ENCODE measurements at regions not wholly inside any gene's neighbourhood (a gene's known extent, or its start where the extent isn't known, plus 50 kb on each side); places are given as distances from the start of the nearest gene placed in this dataset.
"Not testable (repeated sequence)": the region's sequence is repeated elsewhere in the genome, so short reads cannot be mapped to it uniquely, and the experiment has no call there.

DNA sequence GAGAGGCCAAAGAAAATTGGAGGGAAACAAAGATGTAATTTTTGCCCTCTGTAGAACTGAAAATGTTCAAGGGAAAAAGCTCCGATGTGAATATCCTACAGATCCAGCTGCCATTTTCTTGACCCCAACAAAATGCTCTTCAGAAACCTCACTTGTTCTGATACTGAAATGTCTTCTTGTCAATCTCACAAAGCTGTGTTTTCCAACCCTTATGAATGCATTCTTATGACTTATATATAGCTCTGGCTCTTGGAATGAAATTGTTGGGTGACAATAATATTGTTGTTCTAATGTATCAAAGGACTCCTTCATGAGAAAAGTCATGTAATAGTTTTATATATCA is 157.1 kb upstream of the TGFBR2 start:
- no peaks in the 10 kb centered on the region for H3K79me1 ChIP-seq (ENCODE audit: low read length)
- no peak overlapping the region for H2BK5ac ChIP-seq (ENCODE audit: low read length)
- no peaks in the 10 kb centered on the region for H3K79me2 ChIP-seq (ENCODE audit: control insufficient read depth, insufficient read depth, low read length)
- DNase-seq: no peak
- H3K23ac ChIP-seq (ENCODE audit: low read length): no peak overlapping the region
- no peak overlapping the region for H4K8ac ChIP-seq (ENCODE audit: low read depth, low read length)
- no peak overlapping the region for H3K4ac ChIP-seq (ENCODE audit: low read depth, low read length)
- no peak overlapping the region for H3K56ac ChIP-seq (ENCODE audit: low read length)
- H3K9ac ChIP-seq (ENCODE audit: low read length): no peak overlapping the region
- no peak overlapping the region for H2AK5ac ChIP-seq (ENCODE audit: low read length)
- no peaks in the 10 kb centered on the region for H3K36me3 ChIP-seq (ENCODE audit: control insufficient read depth, insufficient read depth, low read length)
- H3K27ac ChIP-seq (ENCODE audit: low read depth, low read length): no peak overlapping the region
- H2BK120ac ChIP-seq (ENCODE audit: low read depth, low read length): no peak overlapping the region
- H3K4me1 ChIP-seq (ENCODE audit: control insufficient read depth, low read depth, low read length): no peaks in the 10 kb centered on the region
- H3K18ac ChIP-seq (ENCODE audit: low read length): no peak overlapping the region
- WGBS (ENCODE audit: extremely low coverage, insufficient coverage, low lambda C conversion rate): no CpG with 5 or more reads among the region's 1 CpG
- H3K4me3 ChIP-seq (ENCODE audit: low read length): no peak overlapping the region
- H4K5ac ChIP-seq (ENCODE audit: low read length): no peak overlapping the region
- H2BK15ac ChIP-seq (replicated peaks; ENCODE audit: low read depth): no peak overlapping the region
- no peak overlapping the region for H3K4me2 ChIP-seq (ENCODE audit: low read length)
- no peaks in the 10 kb centered on the region for H3K27me3 ChIP-seq (ENCODE audit: insufficient read depth, low read length, poor library complexity)

DNA sequence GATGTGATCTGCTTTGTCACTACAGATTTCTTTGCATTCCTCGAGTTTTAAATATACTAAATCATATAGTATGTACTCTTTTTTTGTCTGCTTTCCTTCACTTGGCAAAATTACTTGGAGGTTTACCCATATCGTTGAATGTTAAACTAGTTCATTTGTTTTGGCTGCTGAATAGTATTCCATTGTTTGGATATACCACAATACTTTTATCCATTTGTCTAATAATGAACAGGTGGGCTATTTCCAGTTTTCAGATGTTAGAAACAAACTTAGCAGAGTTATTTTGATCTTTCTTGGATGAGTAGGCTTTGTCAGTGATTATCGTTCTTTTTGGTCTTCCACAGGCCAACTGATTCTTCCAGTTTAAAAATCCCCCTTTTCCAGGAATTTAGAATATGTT is 154.0 kb upstream of the TGFBR2 start:
- Histone ChIP-seq H3K18ac (ENCODE audit: low read length) (no peak overlapping the region), H2AK5ac (ENCODE audit: low read length) (no peak overlapping the region), H3K9ac (ENCODE audit: low read length) (no peak overlapping the region), H3K4me1 (ENCODE audit: control insufficient read depth, low read depth, low read length) (no peaks in the 10 kb centered on the region), H3K4me3 (ENCODE audit: low read length) (no peak overlapping the region), H3K79me1 (ENCODE audit: low read length) (no peaks in the 10 kb centered on the region), H3K4ac (ENCODE audit: low read depth, low read length) (no peak overlapping the region), H2BK5ac (ENCODE audit: low read length) (no peak overlapping the region), H3K56ac (ENCODE audit: low read length) (no peak overlapping the region), H2BK120ac (ENCODE audit: low read depth, low read length) (no peak overlapping the region), H3K27ac (ENCODE audit: low read depth, low read length) (no peak overlapping the region), H3K36me3 (ENCODE audit: control insufficient read depth, insufficient read depth, low read length) (no peaks in the 10 kb centered on the region), H4K5ac (ENCODE audit: low read length) (no peak overlapping the region), H3K27me3 (ENCODE audit: insufficient read depth, low read length, poor library complexity) (no peaks in the 10 kb centered on the region), H3K79me2 (ENCODE audit: control insufficient read depth, insufficient read depth, low read length) (no peaks in the 10 kb centered on the region), H4K8ac (ENCODE audit: low read depth, low read length) (no peak overlapping the region), H3K23ac (ENCODE audit: low read length) (no peak overlapping the region), H3K4me2 (ENCODE audit: low read length) (no peak overlapping the region), H2BK15ac (replicated peaks; ENCODE audit: low read depth) (no peak overlapping the region)
- no peak for DNase-seq
- WGBS (ENCODE audit: extremely low coverage, insufficient coverage, low lambda C conversion rate): no CpG with 5 or more reads among the region's 3 CpGs

DNA sequence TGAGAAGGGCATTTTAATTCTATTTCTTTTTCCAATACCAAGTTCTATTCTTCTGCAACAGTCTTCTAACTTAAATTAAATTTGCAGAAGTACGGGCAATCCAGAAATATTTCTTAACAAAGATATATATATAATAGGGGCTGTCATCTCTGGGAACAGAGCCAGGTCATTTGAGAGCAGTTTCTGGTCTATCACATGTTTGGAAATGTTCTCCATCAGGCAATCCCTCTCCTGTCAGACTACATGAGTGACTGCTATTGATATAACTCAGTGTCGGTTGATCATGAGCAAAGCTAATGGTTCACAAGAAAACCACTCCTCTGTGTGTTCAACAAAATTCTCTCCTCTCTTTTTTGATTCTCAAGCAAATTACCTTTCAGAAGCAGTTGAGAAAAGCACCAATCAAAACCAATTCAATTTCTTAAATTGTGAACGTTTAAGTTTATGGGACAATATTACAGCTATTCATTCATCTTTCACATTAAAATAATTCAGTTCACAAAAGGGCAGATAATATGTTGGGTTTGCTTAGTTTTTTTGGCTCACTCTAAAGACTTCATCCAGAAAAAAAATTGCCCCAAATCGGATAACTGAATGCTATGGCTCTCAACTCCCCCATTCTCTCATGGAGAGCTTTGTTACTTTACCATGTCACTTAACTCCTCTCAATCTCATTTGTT is 152.9 kb upstream of the TGFBR2 start:
- H3K4ac ChIP-seq (ENCODE audit: low read depth, low read length): no peak overlapping the region
- H3K9ac ChIP-seq (ENCODE audit: low read length): no peak overlapping the region
- no peaks in the 10 kb centered on the region for H3K27me3 ChIP-seq (ENCODE audit: insufficient read depth, low read length, poor library complexity)
- H3K4me1 ChIP-seq (ENCODE audit: control insufficient read depth, low read depth, low read length): no peaks in the 10 kb centered on the region
- no CpG with 5 or more reads among the region's 4 CpGs for WGBS (ENCODE audit: extremely low coverage, insufficient coverage, low lambda C conversion rate)
- H3K36me3 ChIP-seq (ENCODE audit: control insufficient read depth, insufficient read depth, low read length): no peaks in the 10 kb centered on the region
- no peak overlapping the region for H3K56ac ChIP-seq (ENCODE audit: low read length)
- no peak overlapping the region for H3K4me3 ChIP-seq (ENCODE audit: low read length)
- no peak overlapping the region for H4K8ac ChIP-seq (ENCODE audit: low read depth, low read length)
- H4K5ac ChIP-seq (ENCODE audit: low read length): no peak overlapping the region
- no peak overlapping the region for H2AK5ac ChIP-seq (ENCODE audit: low read length)
- no peaks in the 10 kb centered on the region for H3K79me1 ChIP-seq (ENCODE audit: low read length)
- H3K23ac ChIP-seq (ENCODE audit: low read length): no peak overlapping the region
- no peak overlapping the region for H3K27ac ChIP-seq (ENCODE audit: low read depth, low read length)
- H2BK5ac ChIP-seq (ENCODE audit: low read length): no peak overlapping the region
- H3K79me2 ChIP-seq (ENCODE audit: control insufficient read depth, insufficient read depth, low read length): no peaks in the 10 kb centered on the region
- H3K18ac ChIP-seq (ENCODE audit: low read length): no peak overlapping the region
- H2BK15ac ChIP-seq (replicated peaks; ENCODE audit: low read depth): no peak overlapping the region
- no peak overlapping the region for H3K4me2 ChIP-seq (ENCODE audit: low read length)
- DNase-seq: no peak
- no peak overlapping the region for H2BK120ac ChIP-seq (ENCODE audit: low read depth, low read length)

DNA sequence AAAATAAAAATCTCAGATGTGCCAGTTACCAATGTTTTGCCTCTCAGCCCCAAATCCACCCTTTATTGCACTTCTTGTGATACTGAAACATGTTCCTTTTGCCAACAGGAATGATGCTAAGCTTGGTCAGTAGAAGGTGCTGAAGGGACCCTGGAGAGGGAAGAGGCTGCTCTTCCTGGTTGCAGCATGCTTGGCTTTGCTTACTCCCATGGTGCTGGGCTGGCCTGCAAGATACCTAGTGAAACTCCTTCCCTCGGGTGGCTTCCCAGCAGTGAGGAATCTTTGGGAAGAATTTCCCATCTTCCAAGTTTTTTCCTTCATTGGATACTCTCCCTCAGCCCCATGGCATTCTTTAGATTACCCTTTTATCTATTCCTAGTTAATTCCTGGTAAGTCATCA is 151.8 kb upstream of the TGFBR2 start:
- Histone ChIP-seq H3K18ac (ENCODE audit: low read length) (no peak overlapping the region), H2BK5ac (ENCODE audit: low read length) (no peak overlapping the region), H3K56ac (ENCODE audit: low read length) (no peak overlapping the region), H3K9ac (ENCODE audit: low read length) (no peak overlapping the region), H3K4me1 (ENCODE audit: control insufficient read depth, low read depth, low read length) (no peaks in the 10 kb centered on the region), H2BK15ac (replicated peaks; ENCODE audit: low read depth) (no peak overlapping the region), H2AK5ac (ENCODE audit: low read length) (no peak overlapping the region), H3K27me3 (ENCODE audit: insufficient read depth, low read length, poor library complexity) (no peaks in the 10 kb centered on the region), H3K36me3 (ENCODE audit: control insufficient read depth, insufficient read depth, low read length) (no peaks in the 10 kb centered on the region), H4K8ac (ENCODE audit: low read depth, low read length) (no peak overlapping the region), H3K27ac (ENCODE audit: low read depth, low read length) (no peak overlapping the region), H4K5ac (ENCODE audit: low read length) (no peak overlapping the region), H3K4me2 (ENCODE audit: low read length) (no peak overlapping the region), H3K23ac (ENCODE audit: low read length) (no peak overlapping the region), H3K4me3 (ENCODE audit: low read length) (no peak overlapping the region), H3K4ac (ENCODE audit: low read depth, low read length) (no peak overlapping the region), H3K79me1 (ENCODE audit: low read length) (no peaks in the 10 kb centered on the region), H3K79me2 (ENCODE audit: control insufficient read depth, insufficient read depth, low read length) (no peaks in the 10 kb centered on the region), H2BK120ac (ENCODE audit: low read depth, low read length) (no peak overlapping the region)
- no CpG with 5 or more reads among the region's 1 CpG for WGBS (ENCODE audit: extremely low coverage, insufficient coverage, low lambda C conversion rate)
- DNase-seq: no peak

DNA sequence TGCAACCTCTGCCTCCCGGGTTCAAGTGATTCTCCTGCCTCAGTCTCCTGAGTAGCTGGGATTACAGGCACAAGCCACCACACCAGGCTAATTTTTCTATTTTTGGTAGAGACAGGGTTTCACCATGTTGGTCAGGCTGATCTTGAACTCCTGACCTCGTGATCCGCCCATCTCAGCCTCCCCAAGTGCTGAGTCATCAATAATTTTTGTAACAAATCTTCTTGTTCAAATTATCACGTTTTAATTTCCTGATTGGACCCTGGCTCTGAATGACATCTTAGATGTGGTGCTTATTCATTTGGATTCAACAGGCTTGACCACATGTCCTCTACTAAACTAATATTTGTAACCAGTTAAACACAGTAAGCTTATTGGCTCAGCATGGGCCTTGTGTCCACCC is 151.3 kb upstream of the TGFBR2 start:
- not testable (repeated sequence) for H3K79me1 ChIP-seq (ENCODE audit: low read length); H2BK5ac ChIP-seq (ENCODE audit: low read length); H3K27ac ChIP-seq (ENCODE audit: low read depth, low read length); H3K23ac ChIP-seq (ENCODE audit: low read length); H3K9ac ChIP-seq (ENCODE audit: low read length); H4K8ac ChIP-seq (ENCODE audit: low read depth, low read length); H4K5ac ChIP-seq (ENCODE audit: low read length); H3K4me1 ChIP-seq (ENCODE audit: control insufficient read depth, low read depth, low read length); H3K27me3 ChIP-seq (ENCODE audit: insufficient read depth, low read length, poor library complexity); H3K4me2 ChIP-seq (ENCODE audit: low read length); H2BK120ac ChIP-seq (ENCODE audit: low read depth, low read length); DNase-seq; H2AK5ac ChIP-seq (ENCODE audit: low read length); H3K4ac ChIP-seq (ENCODE audit: low read depth, low read length); H2BK15ac ChIP-seq (replicated peaks; ENCODE audit: low read depth); H3K56ac ChIP-seq (ENCODE audit: low read length); H3K79me2 ChIP-seq (ENCODE audit: control insufficient read depth, insufficient read depth, low read length); H3K36me3 ChIP-seq (ENCODE audit: control insufficient read depth, insufficient read depth, low read length); H3K18ac ChIP-seq (ENCODE audit: low read length); H3K4me3 ChIP-seq (ENCODE audit: low read length)
- WGBS (ENCODE audit: extremely low coverage, insufficient coverage, low lambda C conversion rate): no CpG with 5 or more reads among the region's 4 CpGs

DNA sequence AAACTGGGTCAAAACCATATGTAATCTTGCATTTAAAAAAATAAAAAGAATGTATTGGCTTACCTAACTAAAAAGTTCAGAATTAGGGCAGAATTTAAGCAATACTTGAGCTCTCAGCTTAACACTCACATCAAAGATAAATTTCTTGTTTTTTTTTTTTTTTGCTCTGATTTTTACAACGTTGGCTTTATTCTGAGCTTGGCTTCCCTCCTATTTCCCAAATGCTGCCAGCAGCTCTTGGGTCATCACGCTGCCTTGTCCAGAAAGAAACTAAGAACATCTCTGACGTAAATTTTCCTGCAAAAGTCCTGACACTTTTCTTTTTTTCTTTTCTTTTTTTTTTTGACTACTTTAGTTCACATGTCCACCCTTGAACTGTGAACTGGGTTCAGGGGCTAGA is 150.6 kb upstream of the TGFBR2 start:
- no peaks in the 10 kb centered on the region for H3K4me1 ChIP-seq (ENCODE audit: control insufficient read depth, low read depth, low read length)
- H3K27ac ChIP-seq (ENCODE audit: low read depth, low read length): no peak overlapping the region

More for the DNA sequence above, 150.6 kb upstream of the TGFBR2 start:
- H2BK15ac ChIP-seq (replicated peaks; ENCODE audit: low read depth): no peak overlapping the region
- no peak overlapping the region for H2AK5ac ChIP-seq (ENCODE audit: low read length)
- no peak overlapping the region for H3K4me2 ChIP-seq (ENCODE audit: low read length)
- no peaks in the 10 kb centered on the region for H3K27me3 ChIP-seq (ENCODE audit: insufficient read depth, low read length, poor library complexity)
- no peaks in the 10 kb centered on the region for H3K79me1 ChIP-seq (ENCODE audit: low read length)
- no peaks in the 10 kb centered on the region for H3K79me2 ChIP-seq (ENCODE audit: control insufficient read depth, insufficient read depth, low read length)
- H3K4me3 ChIP-seq (ENCODE audit: low read length): no peak overlapping the region
- H3K36me3 ChIP-seq (ENCODE audit: control insufficient read depth, insufficient read depth, low read length): no peaks in the 10 kb centered on the region
- H2BK120ac ChIP-seq (ENCODE audit: low read depth, low read length): no peak overlapping the region
- H4K5ac ChIP-seq (ENCODE audit: low read length): no peak overlapping the region
- no peak for DNase-seq
- H3K4ac ChIP-seq (ENCODE audit: low read depth, low read length): no peak overlapping the region
- no peak overlapping the region for H3K23ac ChIP-seq (ENCODE audit: low read length)
- no peak overlapping the region for H3K56ac ChIP-seq (ENCODE audit: low read length)
- H3K18ac ChIP-seq (ENCODE audit: low read length): no peak overlapping the region
- no peak overlapping the region for H2BK5ac ChIP-seq (ENCODE audit: low read length)
- WGBS (ENCODE audit: extremely low coverage, insufficient coverage, low lambda C conversion rate): no CpG with 5 or more reads among the region's 3 CpGs
- no peak overlapping the region for H3K9ac ChIP-seq (ENCODE audit: low read length)
- no peak overlapping the region for H4K8ac ChIP-seq (ENCODE audit: low read depth, low read length)

Data from mesendoderm (in vitro differentiated cells).